ENCODE measurements at regions not wholly inside any gene's neighbourhood (a gene's known extent, or its start where the extent isn't known, plus 50 kb on each side); places are given as distances from the start of the nearest gene placed in this dataset.
A peak's percentile ranks its signal among the peaks of the same experiment; 100 is the strongest.
"Not testable (repeated sequence)": the region's sequence is repeated elsewhere in the genome, so short reads cannot be mapped to it uniquely, and the experiment has no call there.

GRCh38 chr16:17747081-17747756 is 276.5 kb upstream of the XYLT1 start:
- DNase-seq (ENCODE audit: low read depth) = no peak

GRCh38 chr16:17744921-17745572 is 274.3 kb upstream of the XYLT1 start:
- DNase-seq (ENCODE audit: low read depth) = no peak

- DNase-seq (ENCODE audit: low read depth) = no peak
Observed at GRCh38 chr16:17743578-17743977, 272.8 kb upstream of the XYLT1 start.

- DNase-seq (ENCODE audit: low read depth) = no peak
Observed at GRCh38 chr16:17743158-17743557, 272.4 kb upstream of the XYLT1 start.

GRCh38 chr16:17735099-17735498 is 264.3 kb upstream of the XYLT1 start:
- DNase-seq (ENCODE audit: low read depth) = not testable (repeated sequence)

GRCh38 chr16:17729820-17730219 is 259.1 kb upstream of the XYLT1 start:
- DNase-seq (ENCODE audit: low read depth) = no peak

- DNase-seq (ENCODE audit: low read depth) = no peak
Observed at GRCh38 chr16:17728196-17728595, 257.4 kb upstream of the XYLT1 start.

GRCh38 chr16:17724242-17724898 is 253.6 kb upstream of the XYLT1 start:
- DNase-seq (ENCODE audit: low read depth) = peak; percentile 66

GRCh38 chr16:17723531-17724134 is 252.9 kb upstream of the XYLT1 start:
- peak; percentile 17 for DNase-seq (ENCODE audit: low read depth)

GRCh38 chr16:17718495-17718894 is 247.7 kb upstream of the XYLT1 start:
- no peak for DNase-seq (ENCODE audit: low read depth)

- DNase-seq (ENCODE audit: low read depth) = no peak
Observed at GRCh38 chr16:17705847-17706246, 235.1 kb upstream of the XYLT1 start.

- DNase-seq (ENCODE audit: low read depth) = no peak
Observed at GRCh38 chr16:17696616-17697015, 225.9 kb upstream of the XYLT1 start.

GRCh38 chr16:17692484-17692883 is 221.7 kb upstream of the XYLT1 start:
- DNase-seq (ENCODE audit: low read depth) = no peak

GRCh38 chr16:17691899-17692176 is 221.1 kb upstream of the XYLT1 start:
- no peak for DNase-seq (ENCODE audit: low read depth)

- no peak for DNase-seq (ENCODE audit: low read depth)
Observed at GRCh38 chr16:17691106-17691898, 220.5 kb upstream of the XYLT1 start.

GRCh38 chr16:17685447-17685846 is 214.7 kb upstream of the XYLT1 start:
- no peak for DNase-seq (ENCODE audit: low read depth)

- no peak for DNase-seq (ENCODE audit: low read depth)
Observed at GRCh38 chr16:17683281-17683680, 212.5 kb upstream of the XYLT1 start.

- DNase-seq (ENCODE audit: low read depth) = no peak
Observed at GRCh38 chr16:17676171-17676570, 205.4 kb upstream of the XYLT1 start.

GRCh38 chr16:17668386-17668785 is 197.6 kb upstream of the XYLT1 start:
- DNase-seq (ENCODE audit: low read depth) = no peak

- no peak for DNase-seq (ENCODE audit: low read depth)
Observed at GRCh38 chr16:17666293-17666692, 195.5 kb upstream of the XYLT1 start.

- DNase-seq (ENCODE audit: low read depth) = no peak
Observed at GRCh38 chr16:17658881-17659280, 188.1 kb upstream of the XYLT1 start.

- no peak for DNase-seq (ENCODE audit: low read depth)
Observed at GRCh38 chr16:17657045-17657444, 186.3 kb upstream of the XYLT1 start.
